ENCODE measurements at regions not wholly inside any gene's neighbourhood (a gene's known extent, or its start where the extent isn't known, plus 50 kb on each side); places are given as distances from the start of the nearest gene placed in this dataset.

- Histone ChIP-seq H3K4me1 (ENCODE audit: insufficient read depth, low read length) (no peaks in the 10 kb centered on the region), H3K36me3 (replicated peaks in 1 of 2; ENCODE audit: control insufficient read depth in 1 of 2, insufficient read depth in 2 of 2, low read length in 2 of 2) (no peaks in the 10 kb centered on the region), H3K4me2 (ENCODE audit: low read depth, low read length) (no peak overlapping the region), H3K79me2 (ENCODE audit: insufficient read depth, low read length) (no peaks in the 10 kb centered on the region), H4K20me1 (ENCODE audit: insufficient read depth, low read length) (no peaks in the 10 kb centered on the region), H3K9ac (ENCODE audit: insufficient read depth, low read depth, low read length) (no peak overlapping the region), H3K27me3 (ENCODE audit: control insufficient read depth in 1 of 2, insufficient read depth in 2 of 2, low read length in 2 of 2) (no peaks in the 10 kb centered on the region), H3K4me3 (replicated peaks in 1 of 3; ENCODE audit: insufficient read depth in 1 of 3, low read depth in 2 of 3, low read length in 3 of 3) (no peak overlapping the region), H3K9me3 (ENCODE audit: low read length) (no peaks in the 10 kb centered on the region), H3K27ac (ENCODE audit: extremely low read length, insufficient read depth, low read length) (no peak overlapping the region), H2AFZ (ENCODE audit: low read length) (no peak overlapping the region)
- no peak for DNase-seq (ENCODE audit: low spot score)
- FAIRE-seq: no peak
- no peak for ATAC-seq
- in situ Hi-C loops (cut with HindIII; ENCODE audit: extremely low pct_ligation_motif_present, low pct_unique_long_range_greater_than_20kb): no loop called here
- BruUV-seq (replicated peaks): no TSS peak
- CTCF ChIA-PET (ENCODE audit: low intra/inter-chr PET ratio, low total read pairs): no interaction called here
- POLR2A ChIA-PET: no interaction called here
- TF ChIP-seq TIGD3 (CRISPR knock-in tag; IDR thresholded peaks at IDR 0.05; ENCODE audit: borderline replicate concordance): no peak
- no peak for TF ChIP-seq HNRNPK (IDR thresholded peaks at IDR 0.05; ENCODE audit: low read depth, low read length, poor library complexity, severe bottlenecking)
- TF ChIP-seq ZNF230 (CRISPR knock-in tag; IDR thresholded peaks at IDR 0.05): no peak
- no peak for TF ChIP-seq SRY (CRISPR knock-in tag; IDR thresholded peaks at IDR 0.05)
- no peak for TF ChIP-seq PHF21A (CRISPR knock-in tag; IDR thresholded peaks at IDR 0.05)
- no peak for TF ChIP-seq ZFAT (CRISPR knock-in tag; conservative IDR thresholded peaks at IDR 0.05)
- no peak for TF ChIP-seq FIP1L1 (IDR thresholded peaks at IDR 0.05; ENCODE audit: borderline replicate concordance, insufficient read depth, low read depth, low read length)
- WGBS (ENCODE audit: low lambda C conversion rate): 5% methylated on average over 5 of the region's 5 CpGs
- intact Hi-C loops (cut with micrococcal nuclease; ENCODE audit: unreplicated experiment): no loop called here
These were observed 91.1 kb upstream of the CRY1 start for GRCh38 chr12:107184359-107184930.

GRCh38 chr12:107196681-107197080 is 103.3 kb upstream of the CRY1 start:
- no peak overlapping the region for H2AFZ ChIP-seq (ENCODE audit: low read length)
- H3K36me3 ChIP-seq (replicated peaks in 1 of 2; ENCODE audit: control insufficient read depth in 1 of 2, insufficient read depth in 2 of 2, low read length in 2 of 2): no peaks in the 10 kb centered on the region
- no peak overlapping the region for H3K27ac ChIP-seq (ENCODE audit: extremely low read length, insufficient read depth, low read length)
- H3K4me2 ChIP-seq (ENCODE audit: low read depth, low read length): no peak overlapping the region
- in situ Hi-C loops (cut with HindIII; ENCODE audit: extremely low pct_ligation_motif_present, low pct_unique_long_range_greater_than_20kb) (no loop called here), intact Hi-C loops (cut with micrococcal nuclease; ENCODE audit: unreplicated experiment) (no loop called here)
- no peak for FAIRE-seq
- no peaks in the 10 kb centered on the region for H4K20me1 ChIP-seq (ENCODE audit: insufficient read depth, low read length)
- ATAC-seq: no peak
- 11% methylated on average over 2 of the region's 2 CpGs for WGBS (ENCODE audit: low lambda C conversion rate)
- H3K9ac ChIP-seq (ENCODE audit: insufficient read depth, low read depth, low read length): no peak overlapping the region
- no peaks in the 10 kb centered on the region for H3K27me3 ChIP-seq (ENCODE audit: control insufficient read depth in 1 of 2, insufficient read depth in 2 of 2, low read length in 2 of 2)
- no peak overlapping the region for H3K4me3 ChIP-seq (replicated peaks in 1 of 3; ENCODE audit: insufficient read depth in 1 of 3, low read depth in 2 of 3, low read length in 3 of 3)
- ChIA-PET CTCF (ENCODE audit: low intra/inter-chr PET ratio, low total read pairs) (no interaction called here), POLR2A (no interaction called here)
- H3K79me2 ChIP-seq (ENCODE audit: insufficient read depth, low read length): no peaks in the 10 kb centered on the region
- H3K9me3 ChIP-seq (ENCODE audit: low read length): no peaks in the 10 kb centered on the region
- no peak for DNase-seq (ENCODE audit: low spot score)
- no TSS peak for BruUV-seq (replicated peaks)
- H3K4me1 ChIP-seq (ENCODE audit: insufficient read depth, low read length): no peaks in the 10 kb centered on the region
- TF ChIP-seq MAZ (IDR thresholded peaks at IDR 0.05; ENCODE audit: borderline replicate concordance, low read depth, low read length) (no peak), MAZ (CRISPR knock-in tag; IDR thresholded peaks at IDR 0.05; ENCODE audit: low read depth) (no peak), ZFP91 (CRISPR knock-in tag; IDR thresholded peaks at IDR 0.05; ENCODE audit: borderline replicate concordance) (no peak), ZBTB46 (CRISPR knock-in tag; IDR thresholded peaks at IDR 0.05; ENCODE audit: borderline replicate concordance) (no peak), ZNF124 (CRISPR knock-in tag; IDR thresholded peaks at IDR 0.05) (no peak), NFKBIZ (CRISPR knock-in tag; IDR thresholded peaks at IDR 0.05) (no peak), ZNF430 (CRISPR knock-in tag; IDR thresholded peaks at IDR 0.05) (no peak), ZNF292 (CRISPR knock-in tag; IDR thresholded peaks at IDR 0.05; ENCODE audit: borderline replicate concordance, low read depth) (no peak)
